ENCODE measurements at regions not wholly inside any gene's neighbourhood (a gene's known extent, or its start where the extent isn't known, plus 50 kb on each side); places are given as distances from the start of the nearest gene placed in this dataset.

GRCh38 chr4:12206091-12206490 is 777.4 kb upstream of the HS3ST1 start:
- no peak for TF ChIP-seq JUND (IDR thresholded peaks at IDR 0.05)
- no peak for TF ChIP-seq CTCF (IDR thresholded peaks at IDR 0.05)
